ENCODE measurements at regions not wholly inside any gene's neighbourhood (a gene's known extent, or its start where the extent isn't known, plus 50 kb on each side); places are given as distances from the start of the nearest gene placed in this dataset.

DNA sequence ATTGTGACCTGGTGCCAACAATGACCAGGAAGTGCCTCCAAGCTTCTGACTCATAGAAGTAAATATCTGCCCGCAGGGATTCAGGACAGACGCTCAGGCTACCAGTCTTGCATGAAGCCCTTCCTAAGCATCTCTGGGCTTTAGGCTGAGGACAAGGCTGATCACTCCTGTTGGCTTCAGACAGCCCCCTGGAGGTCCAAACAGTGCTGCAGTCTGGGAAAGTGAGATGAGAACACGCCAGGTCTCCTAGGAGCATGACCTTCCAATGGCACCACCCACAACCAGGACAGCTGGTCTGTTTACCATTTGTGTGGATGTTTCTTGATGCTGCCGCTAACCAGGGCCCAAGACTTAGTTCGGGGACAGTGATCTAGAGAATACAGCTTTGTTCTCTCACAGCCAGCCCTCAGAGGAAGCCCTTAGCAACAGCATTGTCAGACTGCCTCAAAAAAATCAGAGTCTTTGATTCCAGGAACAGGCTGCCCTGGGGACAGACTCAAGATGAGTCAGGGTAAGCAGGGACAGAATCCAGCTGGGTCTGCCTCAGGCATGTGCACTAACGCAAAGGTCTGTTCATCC lies 111.2 kb downstream of the ZNF280B start:
- no peak for DNase-seq

DNA sequence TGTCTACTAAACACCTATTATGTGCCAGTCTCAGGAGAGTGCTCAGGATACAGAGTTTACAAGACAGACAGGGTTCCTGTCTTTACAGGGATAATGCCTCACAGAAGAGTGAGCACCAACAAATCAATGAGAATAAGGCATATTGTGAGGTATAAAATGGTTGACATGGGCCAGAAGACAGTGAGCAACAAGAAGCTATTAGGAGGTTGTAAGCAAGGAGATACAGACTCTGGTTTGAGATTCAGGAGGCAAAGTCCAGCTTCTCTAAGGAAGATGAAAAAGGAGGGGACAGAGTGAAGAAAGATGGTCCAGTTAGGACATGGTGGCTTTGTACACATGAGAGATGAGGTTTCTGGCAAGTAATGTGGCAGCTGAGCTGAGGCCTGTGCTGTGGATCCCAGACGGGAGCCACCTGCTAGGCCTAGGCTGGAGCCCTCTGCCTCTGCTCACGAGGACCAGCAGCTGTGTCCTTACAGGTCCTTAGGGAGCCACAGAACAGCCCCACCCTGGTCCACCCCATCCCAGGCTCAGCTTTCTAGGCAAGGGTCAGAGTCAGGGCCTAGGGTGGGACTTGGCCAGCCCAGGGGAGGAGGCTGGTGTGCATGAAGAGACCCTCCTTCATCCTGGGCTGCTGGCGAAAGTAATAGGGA lies 110.5 kb downstream of the ZNF280B start:
- DNase-seq = no peak

DNA sequence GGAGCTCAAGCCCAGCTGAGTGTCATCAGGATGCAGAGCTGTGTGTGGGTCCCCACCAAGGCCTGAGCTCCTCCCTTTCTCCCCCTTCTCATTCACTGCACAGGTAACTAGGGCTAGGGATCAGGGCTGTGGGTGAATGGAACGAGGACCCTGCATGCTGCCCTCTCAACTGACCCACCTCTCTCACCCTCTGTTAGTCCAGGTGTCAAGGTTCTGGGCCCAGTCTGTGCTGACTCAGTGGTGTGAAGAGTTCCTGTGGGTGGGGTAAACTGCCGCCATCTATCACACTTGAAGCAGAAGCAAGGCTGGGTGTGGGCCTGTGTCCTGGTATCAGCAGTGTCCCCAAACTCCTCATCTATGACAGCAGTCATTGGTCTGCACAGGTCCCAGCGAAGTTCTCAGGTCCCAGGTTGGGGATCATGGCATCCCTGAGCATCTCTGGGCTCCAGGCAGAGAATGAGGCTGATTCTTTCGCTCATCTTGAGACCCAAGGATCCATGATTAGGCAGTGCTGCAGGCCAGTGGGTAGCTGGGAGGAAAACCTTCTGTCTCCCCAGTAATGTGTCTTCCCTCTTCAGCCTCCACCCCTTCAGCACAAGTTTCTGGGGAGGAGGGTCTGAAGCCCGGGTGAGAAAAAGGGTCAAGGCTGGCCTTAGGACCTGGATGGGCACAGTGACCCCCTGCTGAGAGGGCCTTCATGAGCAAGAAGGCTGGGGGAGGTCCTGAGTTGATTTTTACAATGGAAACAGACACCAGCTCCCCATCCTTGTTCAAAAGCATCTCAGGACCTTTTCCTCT lies 109.8 kb downstream of the ZNF280B start:
- no peak for DNase-seq

DNA sequence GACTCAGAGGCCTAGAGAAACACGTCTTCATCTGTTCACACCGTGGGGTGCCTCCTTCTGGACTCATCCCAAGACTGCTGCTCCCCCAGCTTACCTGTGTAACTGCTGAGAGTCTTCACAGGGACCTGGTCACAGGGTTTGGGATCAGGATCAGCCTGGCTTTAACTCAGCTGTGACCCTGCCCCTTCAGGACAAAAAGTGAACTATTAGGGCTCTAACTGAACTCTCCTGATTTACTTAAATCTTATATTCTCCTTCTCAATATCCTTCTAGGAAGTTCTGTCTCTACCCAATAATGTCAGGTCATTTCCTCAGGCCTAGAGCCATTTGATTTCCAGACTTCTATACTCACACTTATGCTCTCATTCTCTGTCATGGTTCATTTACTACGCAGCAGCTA lies 108.4 kb downstream of the ZNF280B start:
- no peak for DNase-seq

DNA sequence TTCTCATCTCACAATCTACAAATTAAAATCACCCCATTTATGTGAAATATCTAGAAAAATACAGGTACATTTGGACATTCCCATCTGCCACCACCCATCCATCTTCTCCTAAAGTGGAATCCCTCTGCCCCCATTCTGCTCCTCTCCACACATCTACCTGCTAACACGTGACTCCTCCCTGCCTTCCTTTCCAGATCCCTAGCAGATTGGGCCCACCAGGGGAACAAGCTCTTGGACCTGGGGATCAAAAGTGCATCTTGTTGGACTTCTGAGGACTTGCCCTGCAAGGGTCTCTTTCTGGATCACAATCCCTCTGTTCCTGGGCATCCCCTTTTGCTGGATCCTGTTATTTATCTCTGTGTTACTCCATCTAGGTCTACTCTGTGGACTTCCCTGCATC lies 107.6 kb downstream of the ZNF280B start:
- no peak for DNase-seq

DNA sequence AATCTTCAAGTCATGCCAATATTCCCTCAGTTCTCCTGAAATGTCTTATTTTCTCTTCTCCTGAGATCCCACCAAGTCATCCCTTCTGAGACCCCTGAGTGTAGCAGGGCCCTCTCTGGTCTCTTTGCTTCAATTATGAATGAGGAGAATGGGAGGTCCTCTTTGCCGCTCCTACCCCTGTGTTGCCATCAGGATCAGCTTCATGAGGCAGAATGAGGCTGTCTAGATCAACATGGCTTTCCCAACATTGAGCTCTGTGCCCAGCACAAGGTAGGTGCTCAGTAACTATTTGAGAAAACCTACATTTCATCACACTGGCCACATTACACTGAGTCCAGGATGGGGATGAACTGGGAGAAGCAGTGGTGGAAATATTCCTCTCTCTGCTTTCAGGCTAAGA lies 107.2 kb downstream of the ZNF280B start:
- DNase-seq = no peak

DNA sequence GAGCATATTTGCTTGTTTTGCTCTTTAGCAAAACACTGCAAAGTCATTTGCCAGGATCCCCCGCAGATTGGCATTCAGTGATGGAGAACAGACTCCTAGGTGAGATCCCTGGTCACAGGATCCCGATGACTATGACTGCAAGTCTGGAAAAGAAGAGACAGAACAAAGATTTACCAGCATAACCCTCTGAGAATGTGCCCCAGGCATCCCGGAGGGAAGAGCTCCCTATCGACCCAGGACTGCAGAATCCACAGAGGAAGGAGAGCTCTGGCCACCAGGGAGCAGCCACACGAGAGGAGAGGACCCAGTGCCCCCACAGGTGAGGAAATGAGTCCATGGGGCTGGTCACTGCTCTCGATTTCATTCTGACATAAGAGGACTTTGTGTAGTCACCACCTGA lies 105.2 kb downstream of the ZNF280B start:
- DNase-seq = no peak

DNA sequence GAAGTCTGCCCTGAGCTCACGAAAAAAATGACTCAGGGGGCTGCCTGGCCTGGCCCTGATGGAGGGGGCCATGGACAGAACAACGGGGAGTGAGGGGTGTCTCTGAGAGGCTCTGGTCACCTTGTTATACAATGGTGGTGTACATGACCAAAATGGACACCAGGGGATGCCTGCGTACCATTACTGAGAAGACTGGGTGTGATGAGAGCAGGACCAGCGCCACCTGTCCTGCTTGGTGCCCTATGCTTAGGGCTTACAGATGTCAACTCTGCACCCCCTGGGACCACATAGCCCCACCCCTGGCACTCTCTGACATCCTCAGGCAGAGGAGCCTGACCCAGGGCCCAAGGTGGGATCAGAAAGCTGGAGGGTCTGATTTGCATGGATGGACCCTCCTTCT lies 104.8 kb downstream of the ZNF280B start:
- DNase-seq = no peak

DNA sequence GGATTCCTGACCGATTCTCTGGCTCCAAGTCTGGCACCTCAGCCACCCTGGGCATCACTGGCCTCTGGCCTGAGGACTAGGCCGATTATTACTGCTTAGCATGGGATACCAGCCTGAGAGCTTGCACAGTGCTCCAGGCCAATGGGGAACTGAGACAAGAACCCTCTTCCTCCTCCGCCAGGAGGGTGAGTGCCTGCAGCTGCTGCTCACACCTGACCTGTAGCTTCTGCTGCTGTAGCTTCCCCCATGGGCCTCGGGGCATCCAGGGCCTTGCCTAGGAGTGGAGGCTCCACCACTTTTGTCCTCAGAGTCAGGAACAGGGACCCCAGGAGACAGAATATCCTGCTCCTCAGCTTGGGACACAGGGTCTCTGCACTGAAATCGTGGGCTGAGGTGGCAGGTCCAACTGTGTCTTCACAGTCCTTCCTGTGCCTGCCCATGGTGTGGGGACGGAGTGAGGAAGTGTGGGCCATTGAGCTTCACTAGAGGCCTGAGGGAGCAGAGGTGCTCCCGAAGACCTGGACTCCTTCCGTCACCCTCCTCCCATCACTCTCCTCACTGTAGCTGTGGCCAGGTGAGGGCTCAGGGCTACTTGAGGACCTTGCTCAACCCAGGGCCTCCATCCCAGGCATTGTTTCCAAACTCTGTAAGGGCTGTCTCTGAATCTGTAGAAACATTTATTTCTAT lies 103.8 kb downstream of the ZNF280B start:
- no peak for DNase-seq

DNA sequence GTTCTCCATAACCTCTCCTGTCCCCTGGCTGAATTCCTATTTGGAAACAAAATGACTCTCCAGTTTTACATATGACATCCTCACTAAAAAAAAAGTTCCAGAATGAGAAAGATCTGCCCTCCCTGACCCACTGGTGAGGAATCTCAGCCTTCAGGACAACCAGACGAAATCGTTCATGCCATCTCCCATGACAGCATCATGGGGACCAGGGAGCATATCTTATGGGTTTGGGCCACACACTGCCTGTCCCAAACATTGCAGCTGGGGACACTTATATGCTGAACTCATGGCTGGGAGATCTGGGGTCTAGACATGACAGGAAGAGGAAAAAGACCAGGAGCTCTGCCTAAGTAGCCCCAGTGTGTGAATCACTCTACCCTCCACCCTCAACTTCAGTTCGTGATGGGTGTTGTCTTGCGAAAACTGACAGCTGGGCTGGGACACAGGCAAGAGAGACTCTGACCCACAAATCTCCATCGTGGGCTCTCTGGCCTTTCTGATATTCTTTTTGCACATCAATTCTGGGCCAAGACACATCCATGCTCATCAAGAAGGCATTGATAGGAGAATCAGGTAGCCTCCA lies 102.0 kb downstream of the ZNF280B start:
- no peak for DNase-seq

DNA sequence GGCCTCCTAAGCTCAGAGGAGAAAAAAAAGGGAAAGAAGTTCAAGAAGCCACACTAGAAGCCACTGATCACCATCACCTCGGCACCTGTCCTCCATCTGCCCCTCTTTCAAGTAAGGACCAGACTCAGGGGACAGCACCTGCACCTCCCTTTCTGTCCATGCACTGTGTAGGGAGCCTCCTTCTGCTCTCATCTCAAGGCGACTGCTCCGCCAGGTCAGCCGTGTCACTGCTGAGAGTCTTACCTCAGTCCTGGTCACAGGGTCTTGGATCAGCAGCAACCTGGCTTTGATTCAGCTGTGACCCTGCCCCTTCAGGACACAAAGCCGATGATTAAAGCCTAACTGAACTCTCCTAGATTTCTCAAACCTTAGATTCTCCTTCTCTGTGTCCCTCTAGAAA lies 101.5 kb downstream of the ZNF280B start:
- no peak for DNase-seq

DNA sequence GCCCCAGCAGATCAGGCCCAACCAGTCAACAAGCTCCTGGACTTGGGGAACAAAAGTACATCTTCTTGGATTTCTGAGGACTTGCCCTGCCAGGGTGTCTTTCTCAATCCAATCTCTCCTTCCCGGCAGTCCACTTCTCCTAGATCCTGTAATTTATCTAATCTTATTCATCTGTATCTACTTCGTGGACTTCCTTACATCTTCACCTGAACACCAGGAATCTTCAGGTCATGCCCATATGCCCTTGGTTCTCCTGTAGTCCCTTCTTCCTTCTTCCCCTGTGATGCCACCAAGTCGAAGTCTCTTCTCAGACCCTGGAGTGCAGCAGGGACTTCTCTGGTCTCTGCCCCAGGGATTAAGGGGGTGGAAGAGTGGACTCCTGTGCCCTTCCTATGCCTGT lies 100.3 kb downstream of the ZNF280B start:
- no peak for DNase-seq

DNA sequence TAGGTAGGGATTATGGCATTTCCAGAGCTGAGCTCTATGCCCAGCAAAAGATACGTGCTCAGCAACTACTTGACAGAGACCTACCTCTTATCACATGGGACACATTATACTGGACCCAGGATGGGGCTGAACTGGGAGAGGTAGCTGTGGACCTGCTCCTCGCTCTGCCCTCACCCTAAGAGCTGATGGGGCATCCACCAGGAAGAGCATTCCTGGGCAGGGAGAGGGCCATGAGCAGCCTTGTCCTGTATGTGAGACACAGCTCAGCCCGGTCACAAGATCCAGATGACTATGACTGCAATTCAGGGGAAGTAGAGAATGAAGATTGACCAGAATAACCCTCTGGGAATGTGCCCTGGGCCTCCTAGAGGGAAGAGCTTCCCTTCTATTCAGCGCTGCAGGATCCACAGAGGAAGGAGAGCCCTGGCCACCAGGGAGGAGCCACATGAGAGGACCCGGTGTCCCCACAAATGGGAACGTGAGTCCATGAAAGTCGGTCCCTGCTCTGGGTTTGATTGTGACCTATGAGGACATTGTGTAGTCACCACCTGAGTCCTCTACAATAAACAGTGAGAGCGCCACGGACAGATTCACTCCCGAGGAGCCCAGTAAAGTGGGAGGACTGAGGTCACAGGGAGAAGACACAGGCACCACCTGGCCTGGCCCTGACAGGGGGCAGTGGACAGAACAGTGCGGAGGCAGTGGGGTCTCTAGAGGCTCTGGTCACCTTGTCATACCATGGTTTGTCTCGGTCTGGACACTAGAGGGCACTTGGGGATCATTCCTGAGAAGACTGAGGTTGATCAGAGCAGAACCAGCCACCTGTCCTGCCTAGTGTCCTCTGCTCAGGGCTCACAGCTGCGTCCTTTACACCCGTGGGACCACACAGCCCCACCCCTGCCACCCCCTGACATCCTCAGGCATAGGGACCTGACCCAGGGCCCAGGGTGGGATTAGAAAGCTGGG lies 99.5 kb downstream of the ZNF280B start:
- peak; percentile 17 for DNase-seq

DNA sequence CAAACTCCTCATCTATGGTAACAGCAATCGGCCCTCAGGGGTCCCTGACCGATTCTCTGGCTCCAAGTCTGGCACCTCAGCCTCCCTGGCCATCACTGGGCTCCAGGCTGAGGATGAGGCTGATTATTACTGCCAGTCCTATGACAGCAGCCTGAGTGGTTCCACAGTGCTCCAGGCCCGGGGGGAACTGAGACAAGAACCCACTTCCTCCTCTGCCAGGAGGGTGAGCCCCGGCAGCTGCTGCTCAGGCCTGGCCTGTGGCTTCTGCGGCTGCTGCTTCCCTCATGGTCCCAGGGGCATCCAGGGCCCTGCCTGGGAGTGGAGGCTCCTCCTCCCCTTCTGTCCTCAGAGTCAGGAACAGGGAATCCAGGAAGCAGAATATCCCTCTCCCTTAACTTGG lies 98.4 kb downstream of the ZNF280B start:
- DNase-seq = no peak

DNA sequence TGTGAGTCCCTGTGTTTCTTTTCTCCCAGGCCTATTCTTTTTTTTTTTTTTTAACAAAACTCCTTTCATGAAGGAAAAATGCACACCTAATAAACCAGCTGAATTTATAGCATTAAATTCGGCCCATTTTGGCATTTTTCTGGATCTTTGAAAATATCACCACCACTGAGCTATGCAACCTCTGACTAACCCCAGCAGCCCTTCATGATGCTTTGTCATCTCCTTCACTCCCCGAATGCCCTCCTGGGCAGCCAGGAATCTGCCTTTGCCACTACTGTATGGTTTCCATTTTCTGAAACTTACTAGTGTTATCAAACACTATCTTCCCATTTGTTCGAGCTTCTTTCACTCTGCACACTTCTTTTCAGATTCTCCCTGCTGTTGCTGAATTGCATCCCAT lies 97.9 kb downstream of the ZNF280B start:
- DNase-seq = no peak

DNA sequence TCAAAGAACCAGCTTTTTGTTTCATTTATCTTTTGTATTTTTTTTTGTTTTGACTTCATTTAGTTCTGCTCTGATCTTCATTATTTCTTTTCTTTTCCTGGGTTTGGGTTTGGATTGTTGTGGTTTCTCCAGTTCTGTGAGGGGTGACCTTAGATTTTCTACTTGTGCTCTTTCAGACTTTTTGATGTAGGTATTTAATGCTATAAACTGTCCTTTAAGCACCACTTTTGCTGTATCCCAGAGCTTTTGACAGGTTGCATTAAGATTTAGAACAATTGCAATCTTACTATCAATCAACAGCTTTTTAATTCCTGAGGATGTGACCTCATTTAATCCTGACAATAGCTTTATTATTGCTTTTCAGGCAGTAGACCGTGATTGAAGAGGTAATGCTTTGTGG lies 94.3 kb downstream of the ZNF280B start:
- no peak for DNase-seq

DNA sequence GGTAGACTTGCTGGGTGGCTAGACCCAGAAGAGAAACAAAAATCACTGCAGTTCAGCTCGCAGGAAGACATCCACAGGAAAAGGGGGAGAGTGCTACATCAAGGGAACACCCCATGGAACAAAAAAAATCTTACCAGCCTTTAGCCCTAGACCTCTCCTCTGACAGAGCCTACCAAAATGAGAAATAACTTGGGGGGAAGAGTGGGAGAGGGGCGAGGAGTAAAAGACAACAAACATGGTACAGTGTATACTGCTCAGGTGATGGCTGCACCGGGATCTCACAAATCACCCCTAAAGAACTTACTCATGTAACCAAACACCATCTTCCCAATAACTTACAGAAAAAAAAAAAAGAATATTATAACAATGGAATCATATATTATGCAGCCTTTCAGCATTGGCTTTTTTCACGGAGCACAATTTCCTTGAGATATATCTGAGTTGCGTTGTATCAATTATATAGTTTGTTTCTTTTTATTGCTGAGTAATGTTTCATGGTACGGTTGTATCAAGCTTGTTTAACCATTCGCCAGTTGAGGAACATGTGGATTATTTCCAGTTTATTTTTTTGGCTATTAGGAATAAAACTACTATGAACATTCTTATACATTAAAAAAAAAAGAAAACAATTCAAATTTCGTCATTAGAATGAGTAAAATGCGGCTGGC lies 90.9 kb downstream of the ZNF280B start:
- DNase-seq = no peak

DNA sequence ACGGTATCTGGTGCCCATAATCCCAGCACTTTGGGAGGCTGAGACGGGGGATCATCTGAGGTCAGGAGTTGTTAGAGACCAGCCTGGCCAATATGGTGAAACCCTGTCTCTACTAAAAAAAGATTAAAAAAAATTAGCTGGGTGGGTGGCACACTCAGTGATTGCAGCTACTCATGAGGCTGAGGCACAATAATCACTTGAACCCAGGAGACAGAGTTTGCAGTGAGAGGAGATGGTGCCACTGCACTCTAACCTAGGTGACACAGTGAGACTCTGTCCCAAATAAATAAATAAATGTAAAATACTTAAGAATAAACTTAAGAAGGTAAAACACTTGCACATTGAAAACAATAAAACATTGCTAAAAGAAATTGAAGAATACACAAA lies 90.4 kb downstream of the ZNF280B start:
- no peak for DNase-seq

DNA sequence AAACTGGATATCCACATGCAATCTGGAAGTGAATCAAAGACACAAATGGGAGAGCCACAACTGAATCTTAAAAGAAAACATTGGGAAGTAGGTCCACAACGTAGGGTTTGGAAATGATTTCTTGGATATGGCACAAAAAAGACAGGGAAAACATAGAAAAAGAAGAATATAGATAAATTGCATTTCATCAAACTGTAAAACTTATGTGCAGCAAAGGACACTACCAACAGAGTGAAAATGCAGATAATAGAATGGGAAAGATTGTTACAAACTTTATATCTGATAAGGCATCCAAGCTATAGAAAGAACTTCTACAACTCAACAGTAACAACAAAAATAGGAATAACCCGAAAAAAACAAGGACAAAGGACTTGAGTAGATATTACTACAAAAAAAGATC lies 89.6 kb downstream of the ZNF280B start:
- no peak for DNase-seq

DNA sequence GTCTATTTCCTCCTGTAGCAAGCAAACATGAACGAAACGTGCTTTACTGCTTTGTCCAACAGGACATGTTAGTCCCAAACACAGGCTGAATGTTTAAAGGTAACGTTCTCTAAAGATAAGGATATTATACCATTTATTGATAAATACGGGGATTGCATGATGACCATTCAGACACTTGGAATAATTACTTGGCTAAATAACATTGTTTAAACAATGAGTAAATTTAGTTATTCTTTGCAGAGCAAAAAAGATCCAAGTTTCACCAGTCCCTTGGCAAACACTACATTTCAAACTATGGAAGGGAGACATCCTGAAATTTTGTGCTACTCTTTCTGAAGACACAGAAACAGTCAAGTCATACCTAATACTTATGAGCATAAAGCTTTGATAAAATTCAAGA lies 88.0 kb downstream of the ZNF280B start:
- no peak for DNase-seq

DNA sequence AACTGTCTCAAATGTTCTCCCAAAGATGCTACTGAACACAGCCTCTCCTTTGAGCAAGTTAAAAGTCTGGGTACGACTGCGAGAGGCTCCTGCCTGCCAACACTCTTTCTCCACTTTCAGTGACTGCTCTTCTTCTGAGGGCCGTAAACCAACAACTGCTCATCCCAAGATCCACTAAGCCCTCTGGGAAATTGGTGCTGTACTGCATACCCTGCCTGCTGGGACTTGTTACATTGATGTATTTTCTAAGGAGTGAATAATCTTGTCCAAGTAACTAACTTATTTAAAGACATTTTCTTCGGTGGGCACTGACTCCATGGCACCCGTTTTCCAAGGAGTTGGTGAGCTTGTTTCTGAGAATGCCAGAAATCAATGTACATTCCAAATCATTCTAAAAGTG lies 87.2 kb downstream of the ZNF280B start:
- DNase-seq = no peak

DNA sequence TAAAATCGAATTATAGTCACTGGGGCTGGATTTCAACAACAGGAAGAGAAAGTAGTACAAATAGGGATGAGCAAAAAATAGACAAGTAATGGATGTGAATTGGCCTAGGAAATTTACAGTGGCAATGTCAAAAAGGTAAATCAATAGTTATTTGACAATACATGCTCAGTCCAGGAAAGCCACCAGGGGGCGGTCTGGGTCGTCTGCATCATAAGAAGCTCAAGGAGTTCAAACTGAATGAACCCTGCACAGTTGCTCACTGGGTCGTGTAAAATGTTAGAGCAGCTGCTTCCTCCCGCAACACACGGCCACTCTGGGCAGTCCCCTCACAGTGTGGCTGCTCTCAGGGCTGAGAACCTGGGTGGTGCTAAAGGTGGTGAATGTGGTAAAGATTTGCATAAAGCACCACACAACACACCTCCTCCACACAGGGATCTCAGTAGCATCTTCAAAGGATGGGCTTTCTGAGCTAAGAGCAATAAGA lies 85.9 kb downstream of the ZNF280B start:
- peak; percentile 25 for DNase-seq
